ENCODE measurements at regions not wholly inside any gene's neighbourhood (a gene's known extent, or its start where the extent isn't known, plus 50 kb on each side); places are given as distances from the start of the nearest gene placed in this dataset.

DNA sequence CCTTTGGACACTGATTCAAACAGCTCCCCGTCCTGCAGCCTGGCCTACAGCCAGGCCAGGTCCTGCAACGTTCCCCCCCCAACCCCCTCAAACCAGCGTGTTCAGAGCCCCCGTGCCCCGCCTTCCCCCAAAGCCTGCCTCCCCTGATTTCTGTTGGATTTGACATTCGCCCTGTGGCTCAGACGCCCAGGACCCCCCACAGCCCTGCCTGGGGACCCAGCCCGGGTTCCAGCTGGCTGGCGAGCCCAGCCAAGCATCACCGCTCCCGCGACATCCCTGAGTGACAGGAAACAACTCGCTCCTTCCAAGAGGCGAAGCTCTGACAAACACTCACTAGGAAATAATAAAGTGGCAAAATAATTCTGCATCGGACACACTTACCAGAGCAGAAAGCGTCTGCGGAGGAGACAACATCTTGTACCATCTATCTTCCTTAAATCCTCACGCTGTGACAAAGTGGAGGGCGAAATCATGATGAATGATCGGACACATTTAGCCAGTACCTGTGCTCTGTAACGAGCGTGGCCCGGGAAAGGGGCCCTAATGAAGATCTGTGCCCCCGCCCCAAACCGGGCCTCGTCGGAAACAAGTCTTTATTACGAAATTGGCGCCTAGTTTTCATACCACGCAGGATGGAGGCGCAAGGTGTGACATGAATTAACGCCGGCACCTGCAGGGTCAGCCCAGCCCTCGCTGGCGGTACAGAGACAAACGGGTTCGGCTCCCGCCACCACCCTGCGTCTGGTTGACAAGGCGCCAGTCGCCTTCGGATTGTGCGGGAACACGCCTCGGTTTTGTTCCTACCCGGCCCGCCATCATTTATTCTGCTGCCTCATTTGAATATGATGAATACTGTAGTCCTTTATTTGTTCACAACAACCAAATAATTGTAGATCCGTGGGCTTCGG lies 91.0 kb upstream of the MVB12B start:
- H3K36me3 ChIP-seq (ENCODE audit: insufficient read depth, insufficient read length, low read length): no peaks in the 10 kb centered on the region
- H3K4me3 ChIP-seq (ENCODE audit: insufficient read length, low read depth): no peak overlapping the region
- no peak for DNase-seq (ENCODE audit: low read depth, low spot score)
- H3K9ac ChIP-seq (ENCODE audit: insufficient read length, low read depth): no peak overlapping the region
- no peaks in the 10 kb centered on the region; the same call in 1 of the 2 replicates for H3K9me3 ChIP-seq (ENCODE audit: insufficient read depth, low read length)
- H3K4me1 ChIP-seq (ENCODE audit: insufficient read depth, insufficient read length): no peaks in the 10 kb centered on the region
- TF ChIP-seq YY1 (IDR thresholded peaks at IDR 0.05; ENCODE audit: insufficient read depth, insufficient read length): no peak
- TF ChIP-seq SUZ12 (IDR thresholded peaks at IDR 0.05; ENCODE audit: extremely low read depth, insufficient read depth, insufficient read length): no peak
- no peak for TF ChIP-seq ZNF274 (IDR thresholded peaks at IDR 0.05; ENCODE audit: low read depth, low read length)
- no peaks in the 10 kb centered on the region for H3K27me3 ChIP-seq (ENCODE audit: insufficient read depth, insufficient read length)

- H3K4me1 ChIP-seq (ENCODE audit: insufficient read depth, insufficient read length): no peaks in the 10 kb centered on the region
- DNase-seq (ENCODE audit: low read depth, low spot score): no peak
- TF ChIP-seq YY1 (IDR thresholded peaks at IDR 0.05; ENCODE audit: insufficient read depth, insufficient read length) (no peak), ZNF274 (IDR thresholded peaks at IDR 0.05; ENCODE audit: low read depth, low read length) (no peak), SUZ12 (IDR thresholded peaks at IDR 0.05; ENCODE audit: extremely low read depth, insufficient read depth, insufficient read length) (no peak)
- no peaks in the 10 kb centered on the region for H3K27me3 ChIP-seq (ENCODE audit: insufficient read depth, insufficient read length)
- H3K36me3 ChIP-seq (ENCODE audit: insufficient read depth, insufficient read length, low read length): no peaks in the 10 kb centered on the region
- H3K9ac ChIP-seq (ENCODE audit: insufficient read length, low read depth): no peak overlapping the region
- H3K4me3 ChIP-seq (ENCODE audit: insufficient read length, low read depth): no peak overlapping the region
- H3K9me3 ChIP-seq (ENCODE audit: insufficient read depth, low read length): no peaks in the 10 kb centered on the region; the same call in 1 of the 2 replicates
Observed at GRCh38 chr9:126236273-126236672, 90.4 kb upstream of the MVB12B start.

- no peaks in the 10 kb centered on the region for H3K27me3 ChIP-seq (ENCODE audit: insufficient read depth, insufficient read length)
- no peak overlapping the region for H3K4me3 ChIP-seq (ENCODE audit: insufficient read length, low read depth)
- peaks cover 4% of the 10 kb centered on the region for H3K9me3 ChIP-seq (ENCODE audit: insufficient read depth, low read length)
- no peaks in the 10 kb centered on the region for H3K4me1 ChIP-seq (ENCODE audit: insufficient read depth, insufficient read length)
- H3K9ac ChIP-seq (ENCODE audit: insufficient read length, low read depth): no peak overlapping the region
- no peak for DNase-seq (ENCODE audit: low read depth, low spot score)
- TF ChIP-seq YY1 (IDR thresholded peaks at IDR 0.05; ENCODE audit: insufficient read depth, insufficient read length): no peak
- no peak for TF ChIP-seq ZNF274 (IDR thresholded peaks at IDR 0.05; ENCODE audit: low read depth, low read length)
- no peak for TF ChIP-seq SUZ12 (IDR thresholded peaks at IDR 0.05; ENCODE audit: extremely low read depth, insufficient read depth, insufficient read length)
- H3K36me3 ChIP-seq (ENCODE audit: insufficient read depth, insufficient read length, low read length): no peaks in the 10 kb centered on the region
Observed at GRCh38 chr9:126238415-126238814, 88.2 kb upstream of the MVB12B start.

DNA sequence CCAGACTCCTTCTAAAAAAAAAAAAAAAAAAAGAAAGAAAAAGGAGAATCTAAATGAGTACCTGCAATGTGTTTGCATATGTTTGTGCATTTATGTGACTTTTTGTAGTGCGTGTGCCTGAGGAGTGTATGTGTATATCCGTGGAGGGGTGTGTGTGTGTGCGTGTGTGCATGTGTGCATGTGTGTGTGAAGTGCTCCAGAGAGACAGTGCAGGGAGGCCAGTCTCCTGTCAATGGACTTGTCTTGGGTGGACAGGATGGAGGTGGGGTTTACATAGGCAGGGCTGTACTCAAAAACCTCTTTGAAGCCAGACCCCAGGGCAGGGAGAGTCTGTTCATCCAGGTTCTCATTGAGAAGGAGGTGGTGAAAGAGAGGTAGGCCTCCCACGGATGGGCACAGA lies 87.1 kb upstream of the MVB12B start:
- TF ChIP-seq SUZ12 (IDR thresholded peaks at IDR 0.05; ENCODE audit: extremely low read depth, insufficient read depth, insufficient read length): no peak
- no peak for TF ChIP-seq ZNF274 (IDR thresholded peaks at IDR 0.05; ENCODE audit: low read depth, low read length)
- TF ChIP-seq YY1 (IDR thresholded peaks at IDR 0.05; ENCODE audit: insufficient read depth, insufficient read length): no peak
- DNase-seq (ENCODE audit: low read depth, low spot score): no peak
- Histone ChIP-seq H3K36me3 (ENCODE audit: insufficient read depth, insufficient read length, low read length) (no peaks in the 10 kb centered on the region), H3K4me3 (ENCODE audit: insufficient read length, low read depth) (no peak overlapping the region), H3K9ac (ENCODE audit: insufficient read length, low read depth) (no peak overlapping the region), H3K27me3 (ENCODE audit: insufficient read depth, insufficient read length) (no peaks in the 10 kb centered on the region), H3K4me1 (ENCODE audit: insufficient read depth, insufficient read length) (no peaks in the 10 kb centered on the region), H3K9me3 (ENCODE audit: insufficient read depth, low read length) (peaks cover 12% of the 10 kb centered on the region)

DNA sequence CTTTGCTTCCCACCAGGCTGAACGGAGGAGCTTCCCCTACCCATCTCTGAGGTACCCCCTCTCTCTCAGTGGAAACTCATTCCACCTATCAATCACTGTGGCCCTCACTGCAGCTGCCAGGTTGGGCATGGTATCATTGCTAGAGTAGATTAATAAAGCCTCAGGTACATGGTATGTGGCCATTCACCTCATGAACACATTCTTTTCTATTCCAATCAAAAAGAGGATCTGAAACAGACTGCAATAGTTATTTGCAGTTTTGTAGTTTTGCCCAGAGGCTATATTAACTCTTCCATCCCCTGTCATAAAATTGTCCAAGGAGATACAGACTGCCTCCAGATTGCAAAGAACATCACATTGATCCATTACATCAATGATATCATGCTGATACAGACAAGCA lies 85.8 kb upstream of the MVB12B start:
- Histone ChIP-seq H3K27me3 (ENCODE audit: insufficient read depth, insufficient read length) (no peaks in the 10 kb centered on the region), H3K4me3 (ENCODE audit: insufficient read length, low read depth) (no peak overlapping the region), H3K36me3 (ENCODE audit: insufficient read depth, insufficient read length, low read length) (no peaks in the 10 kb centered on the region), H3K9ac (ENCODE audit: insufficient read length, low read depth) (no peak overlapping the region), H3K4me1 (ENCODE audit: insufficient read depth, insufficient read length) (no peaks in the 10 kb centered on the region), H3K9me3 (ENCODE audit: insufficient read depth, low read length) (peaks cover 12% of the 10 kb centered on the region)
- TF ChIP-seq ZNF274 (IDR thresholded peaks at IDR 0.05; ENCODE audit: low read depth, low read length): no peak
- TF ChIP-seq YY1 (IDR thresholded peaks at IDR 0.05; ENCODE audit: insufficient read depth, insufficient read length): no peak
- no peak for TF ChIP-seq SUZ12 (IDR thresholded peaks at IDR 0.05; ENCODE audit: extremely low read depth, insufficient read depth, insufficient read length)
- DNase-seq (ENCODE audit: low read depth, low spot score): no peak

DNA sequence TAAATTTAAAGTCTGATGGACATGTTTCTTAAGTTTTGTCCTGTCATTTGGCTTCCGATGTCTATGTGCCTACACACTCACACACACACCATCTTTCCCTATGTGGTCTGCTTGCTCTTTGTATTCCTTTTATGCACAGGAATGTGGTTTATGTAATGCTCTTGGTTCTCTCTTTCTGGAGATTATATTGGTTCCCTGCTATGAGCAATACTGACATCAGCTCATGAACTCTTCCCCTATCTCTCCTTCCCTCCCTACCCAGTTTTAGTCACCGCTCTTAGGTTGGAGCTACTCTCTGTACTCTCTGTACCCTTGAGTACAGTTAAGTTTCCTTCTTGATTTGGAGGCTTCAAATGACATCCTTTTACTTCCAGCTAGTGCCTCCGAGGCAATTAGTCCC lies 77.9 kb upstream of the MVB12B start:
- H3K4me1 ChIP-seq (ENCODE audit: insufficient read depth, insufficient read length): no peaks in the 10 kb centered on the region
- peaks cover 18% of the 10 kb centered on the region for H3K9me3 ChIP-seq (ENCODE audit: insufficient read depth, low read length)
- no peaks in the 10 kb centered on the region for H3K27me3 ChIP-seq (ENCODE audit: insufficient read depth, insufficient read length)
- DNase-seq (ENCODE audit: low read depth, low spot score): no peak
- no peak overlapping the region for H3K4me3 ChIP-seq (ENCODE audit: insufficient read length, low read depth)
- TF ChIP-seq SUZ12 (IDR thresholded peaks at IDR 0.05; ENCODE audit: extremely low read depth, insufficient read depth, insufficient read length) (no peak), ZNF274 (IDR thresholded peaks at IDR 0.05; ENCODE audit: low read depth, low read length) (no peak), YY1 (IDR thresholded peaks at IDR 0.05; ENCODE audit: insufficient read depth, insufficient read length) (no peak)
- no peaks in the 10 kb centered on the region for H3K36me3 ChIP-seq (ENCODE audit: insufficient read depth, insufficient read length, low read length)
- no peak overlapping the region for H3K9ac ChIP-seq (ENCODE audit: insufficient read length, low read depth)

- H3K4me1 ChIP-seq (ENCODE audit: insufficient read depth, insufficient read length): no peaks in the 10 kb centered on the region
- no peaks in the 10 kb centered on the region for H3K9me3 ChIP-seq (ENCODE audit: insufficient read depth, low read length)
- no peaks in the 10 kb centered on the region for H3K27me3 ChIP-seq (ENCODE audit: insufficient read depth, insufficient read length)
- no peak overlapping the region for H3K4me3 ChIP-seq (ENCODE audit: insufficient read length, low read depth)
- H3K36me3 ChIP-seq (ENCODE audit: insufficient read depth, insufficient read length, low read length): no peaks in the 10 kb centered on the region
- H3K9ac ChIP-seq (ENCODE audit: insufficient read length, low read depth): no peak overlapping the region
- no peak for TF ChIP-seq ZNF274 (IDR thresholded peaks at IDR 0.05; ENCODE audit: low read depth, low read length)
- no peak for TF ChIP-seq SUZ12 (IDR thresholded peaks at IDR 0.05; ENCODE audit: extremely low read depth, insufficient read depth, insufficient read length)
- no peak for DNase-seq (ENCODE audit: low read depth, low spot score)
Observed at GRCh38 chr9:126261584-126262356, 64.9 kb upstream of the MVB12B start.

Measured in NT2/D1 (cell line).